ENCODE measurements at regions not wholly inside any gene's neighbourhood (a gene's known extent, or its start where the extent isn't known, plus 50 kb on each side); places are given as distances from the start of the nearest gene placed in this dataset.

DNA sequence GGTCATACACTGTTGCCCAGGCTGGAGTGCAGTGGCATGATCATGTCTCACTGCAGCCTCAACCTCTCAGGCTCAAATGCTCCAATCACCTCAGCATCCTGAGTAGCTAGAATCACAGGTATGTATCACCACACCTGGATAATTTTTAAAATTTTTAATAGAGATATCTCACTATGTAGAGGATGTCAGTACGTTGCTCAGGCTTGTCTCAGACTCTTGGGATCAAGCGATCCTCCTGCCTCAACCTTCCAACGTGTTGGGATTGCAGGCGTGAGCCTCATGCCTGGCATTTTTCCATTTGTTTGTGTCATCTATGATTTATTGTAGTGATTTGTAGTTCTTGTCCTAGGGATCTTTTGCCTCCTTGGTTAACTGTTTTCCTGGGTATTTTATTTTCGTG, 985.2 kb upstream of the B3GALT2 start:
- Histone ChIP-seq H3K4me1 (ENCODE audit: control insufficient read depth in 1 of 2, insufficient read depth in 2 of 2, low read length in 2 of 2) (no peaks in the 10 kb centered on the region), H3K36me3 (ENCODE audit: control insufficient read depth in 1 of 2, insufficient read depth in 2 of 2, low read length in 2 of 2) (no peaks in the 10 kb centered on the region), H3K4me3 (ENCODE audit: low read depth, low read length) (no peak overlapping the region), H2BK5ac (ENCODE audit: low read depth, low read length, poor library complexity) (no peak overlapping the region), H4K8ac (ENCODE audit: low read depth, low read length) (no peak overlapping the region), H3K4me2 (ENCODE audit: low read length) (no peak overlapping the region), H3K79me2 (ENCODE audit: control insufficient read depth, insufficient read depth, low read length, poor library complexity) (no peaks in the 10 kb centered on the region), H3K79me1 (ENCODE audit: low read length) (no peaks in the 10 kb centered on the region), H4K91ac (ENCODE audit: low read depth, low read length) (no peak overlapping the region), H2AK5ac (ENCODE audit: low read length) (no peak overlapping the region), H4K12ac (ENCODE audit: low read depth, low read length) (no peak overlapping the region), H3K27me3 (ENCODE audit: insufficient read depth, low read length) (no peaks in the 10 kb centered on the region), H3K18ac (ENCODE audit: low read length) (no peak overlapping the region), H3K14ac (ENCODE audit: low read length) (no peak overlapping the region), H3K4ac (ENCODE audit: low read depth, low read length) (no peak overlapping the region), H3K9ac (ENCODE audit: low read length) (no peak overlapping the region), H2BK12ac (ENCODE audit: low read length) (no peak overlapping the region), H3K27ac (ENCODE audit: low read depth, low read length) (no peak overlapping the region), H3K23ac (ENCODE audit: low read length) (no peak overlapping the region), H2BK120ac (ENCODE audit: insufficient read depth, low read length, poor library complexity) (no peak overlapping the region), H2AFZ (ENCODE audit: insufficient read depth, low read length, poor library complexity) (no peak overlapping the region), H3K9me3 (ENCODE audit: insufficient read depth, low read depth, low read length) (no peaks in the 10 kb centered on the region)
- WGBS (ENCODE audit: extremely low coverage, insufficient coverage, insufficient read length): no CpG with 5 or more reads among the region's 5 CpGs
- no peak for DNase-seq

GRCh38 chr1:194167956-194168640, 981.7 kb upstream of the B3GALT2 start:
- Histone ChIP-seq H4K91ac (ENCODE audit: low read depth, low read length) (no peak overlapping the region), H4K8ac (ENCODE audit: low read depth, low read length) (no peak overlapping the region), H3K4me2 (ENCODE audit: low read length) (no peak overlapping the region)

GRCh38 chr1:194164755-194165154, 978.3 kb upstream of the B3GALT2 start:
- no peak overlapping the region for H3K18ac ChIP-seq (ENCODE audit: low read length)
- no peak overlapping the region for H3K4me3 ChIP-seq (ENCODE audit: low read depth, low read length)
- H3K79me2 ChIP-seq (ENCODE audit: control insufficient read depth, insufficient read depth, low read length, poor library complexity): no peaks in the 10 kb centered on the region
- no peak overlapping the region for H3K23ac ChIP-seq (ENCODE audit: low read length)
- no peak overlapping the region for H3K14ac ChIP-seq (ENCODE audit: low read length)
- DNase-seq: no peak
- no peak overlapping the region for H2BK120ac ChIP-seq (ENCODE audit: insufficient read depth, low read length, poor library complexity)
- no peak overlapping the region for H4K91ac ChIP-seq (ENCODE audit: low read depth, low read length)
- H3K4ac ChIP-seq (ENCODE audit: low read depth, low read length): no peak overlapping the region
- no peak overlapping the region for H2AK5ac ChIP-seq (ENCODE audit: low read length)
- no peaks in the 10 kb centered on the region for H3K9me3 ChIP-seq (ENCODE audit: insufficient read depth, low read depth, low read length)
- H4K12ac ChIP-seq (ENCODE audit: low read depth, low read length): no peak overlapping the region
- no peaks in the 10 kb centered on the region for H3K27me3 ChIP-seq (ENCODE audit: insufficient read depth, low read length)
- H2AFZ ChIP-seq (ENCODE audit: insufficient read depth, low read length, poor library complexity): no peak overlapping the region
- no peak overlapping the region for H3K4me2 ChIP-seq (ENCODE audit: low read length)
- no peaks in the 10 kb centered on the region for H3K4me1 ChIP-seq (ENCODE audit: control insufficient read depth in 1 of 2, insufficient read depth in 2 of 2, low read length in 2 of 2)
- no peak overlapping the region for H4K8ac ChIP-seq (ENCODE audit: low read depth, low read length)
- H3K9ac ChIP-seq (ENCODE audit: low read length): no peak overlapping the region
- no peak overlapping the region for H2BK12ac ChIP-seq (ENCODE audit: low read length)
- H3K79me1 ChIP-seq (ENCODE audit: low read length): no peaks in the 10 kb centered on the region
- WGBS (ENCODE audit: extremely low coverage, insufficient coverage, insufficient read length): no CpG with 5 or more reads among the region's 1 CpG
- H3K36me3 ChIP-seq (ENCODE audit: control insufficient read depth in 1 of 2, insufficient read depth in 2 of 2, low read length in 2 of 2): no peaks in the 10 kb centered on the region
- no peak overlapping the region for H3K27ac ChIP-seq (ENCODE audit: low read depth, low read length)
- no peak overlapping the region for H2BK5ac ChIP-seq (ENCODE audit: low read depth, low read length, poor library complexity)

More at GRCh38 chr1:194167956-194168640, 981.7 kb upstream of the B3GALT2 start:
- H2BK120ac ChIP-seq (ENCODE audit: insufficient read depth, low read length, poor library complexity): no peak overlapping the region
- H3K18ac ChIP-seq (ENCODE audit: low read length): no peak overlapping the region
- no peak overlapping the region for H4K12ac ChIP-seq (ENCODE audit: low read depth, low read length)
- H3K79me2 ChIP-seq (ENCODE audit: control insufficient read depth, insufficient read depth, low read length, poor library complexity): no peaks in the 10 kb centered on the region
- H3K14ac ChIP-seq (ENCODE audit: low read length): no peak overlapping the region
- H2BK5ac ChIP-seq (ENCODE audit: low read depth, low read length, poor library complexity): no peak overlapping the region
- no peaks in the 10 kb centered on the region for H3K27me3 ChIP-seq (ENCODE audit: insufficient read depth, low read length)
- WGBS (ENCODE audit: extremely low coverage, insufficient coverage, insufficient read length): no CpG with 5 or more reads among the region's 4 CpGs
- no peak overlapping the region for H2BK12ac ChIP-seq (ENCODE audit: low read length)
- peak in 1 of 2 donors; percentile 46 for DNase-seq
- no peak overlapping the region for H2AFZ ChIP-seq (ENCODE audit: insufficient read depth, low read length, poor library complexity)
- no peaks in the 10 kb centered on the region for H3K36me3 ChIP-seq (ENCODE audit: control insufficient read depth in 1 of 2, insufficient read depth in 2 of 2, low read length in 2 of 2)
- H2AK5ac ChIP-seq (ENCODE audit: low read length): no peak overlapping the region
- H3K9ac ChIP-seq (ENCODE audit: low read length): no peak overlapping the region
- H3K23ac ChIP-seq (ENCODE audit: low read length): no peak overlapping the region
- H3K27ac ChIP-seq (ENCODE audit: low read depth, low read length): no peak overlapping the region
- H3K4ac ChIP-seq (ENCODE audit: low read depth, low read length): no peak overlapping the region
- H3K9me3 ChIP-seq (ENCODE audit: insufficient read depth, low read depth, low read length): no peaks in the 10 kb centered on the region
- no peak overlapping the region for H3K4me3 ChIP-seq (ENCODE audit: low read depth, low read length)
- no peaks in the 10 kb centered on the region for H3K79me1 ChIP-seq (ENCODE audit: low read length)
- no peaks in the 10 kb centered on the region for H3K4me1 ChIP-seq (ENCODE audit: control insufficient read depth in 1 of 2, insufficient read depth in 2 of 2, low read length in 2 of 2)

GRCh38 chr1:194161591-194161990, 975.2 kb upstream of the B3GALT2 start:
- H4K8ac ChIP-seq (ENCODE audit: low read depth, low read length): no peak overlapping the region
- no CpG with 5 or more reads among the region's 1 CpG for WGBS (ENCODE audit: extremely low coverage, insufficient coverage, insufficient read length)
- no peaks in the 10 kb centered on the region for H3K27me3 ChIP-seq (ENCODE audit: insufficient read depth, low read length)
- H3K79me2 ChIP-seq (ENCODE audit: control insufficient read depth, insufficient read depth, low read length, poor library complexity): no peaks in the 10 kb centered on the region
- no peak overlapping the region for H2AK5ac ChIP-seq (ENCODE audit: low read length)
- H2BK5ac ChIP-seq (ENCODE audit: low read depth, low read length, poor library complexity): no peak overlapping the region
- H3K9me3 ChIP-seq (ENCODE audit: insufficient read depth, low read depth, low read length): no peaks in the 10 kb centered on the region
- no peak overlapping the region for H2AFZ ChIP-seq (ENCODE audit: insufficient read depth, low read length, poor library complexity)
- no peak overlapping the region for H3K14ac ChIP-seq (ENCODE audit: low read length)
- H3K4me2 ChIP-seq (ENCODE audit: low read length): no peak overlapping the region
- no peak overlapping the region for H4K91ac ChIP-seq (ENCODE audit: low read depth, low read length)
- H3K23ac ChIP-seq (ENCODE audit: low read length): no peak overlapping the region
- DNase-seq: no peak
- H3K18ac ChIP-seq (ENCODE audit: low read length): no peak overlapping the region
- H3K36me3 ChIP-seq (ENCODE audit: control insufficient read depth in 1 of 2, insufficient read depth in 2 of 2, low read length in 2 of 2): no peaks in the 10 kb centered on the region
- H2BK12ac ChIP-seq (ENCODE audit: low read length): no peak overlapping the region
- H3K27ac ChIP-seq (ENCODE audit: low read depth, low read length): no peak overlapping the region
- H3K4ac ChIP-seq (ENCODE audit: low read depth, low read length): no peak overlapping the region
- no peak overlapping the region for H2BK120ac ChIP-seq (ENCODE audit: insufficient read depth, low read length, poor library complexity)
- H4K12ac ChIP-seq (ENCODE audit: low read depth, low read length): no peak overlapping the region
- no peak overlapping the region for H3K4me3 ChIP-seq (ENCODE audit: low read depth, low read length)
- H3K79me1 ChIP-seq (ENCODE audit: low read length): no peaks in the 10 kb centered on the region
- no peaks in the 10 kb centered on the region for H3K4me1 ChIP-seq (ENCODE audit: control insufficient read depth in 1 of 2, insufficient read depth in 2 of 2, low read length in 2 of 2)
- no peak overlapping the region for H3K9ac ChIP-seq (ENCODE audit: low read length)
